GM18858 (cell line): ENCODE measurements at regions not wholly inside any gene's neighbourhood (a gene's known extent, or its start where the extent isn't known, plus 50 kb on each side); places are given as distances from the start of the nearest gene placed in this dataset.

Source experiments
- ATAC-seq: cut with Tn5 transposase; IDR thresholded peaks from one replicate; pipeline ENCODE4 v1.9.1; 2021; ENCODE audit not compliant: unreplicated experiment

GRCh38 chr12:25904442-25904841 lies 54.0 kb upstream of the RASSF8 start:
- ATAC-seq: no peak

- no peak for ATAC-seq
Measured at GRCh38 chr12:25906651-25907340, 51.7 kb upstream of the RASSF8 start.
